ENCODE measurements at regions not wholly inside any gene's neighbourhood (a gene's known extent, or its start where the extent isn't known, plus 50 kb on each side); places are given as distances from the start of the nearest gene placed in this dataset.
A peak's percentile ranks its signal among the peaks of the same experiment; 100 is the strongest.

DNA sequence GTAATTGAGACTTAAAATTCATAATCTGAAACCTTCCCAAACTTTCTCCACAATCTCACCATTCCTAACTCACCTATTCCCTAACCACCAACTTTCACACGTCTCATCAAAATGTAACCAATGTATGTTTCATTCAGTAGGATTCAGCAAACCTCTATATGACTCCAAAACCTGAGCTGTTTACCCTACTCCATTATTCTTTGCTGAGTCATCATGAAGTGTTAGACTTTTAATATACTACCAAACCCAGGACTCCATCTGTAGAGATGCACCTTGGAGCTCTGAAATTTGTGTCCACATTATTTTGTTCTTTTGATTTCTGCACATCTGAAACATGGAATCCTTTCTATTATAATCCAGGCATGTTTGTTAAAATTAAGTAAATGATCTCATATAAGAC, 727.0 kb upstream of the PIK3C3 start:
- Histone ChIP-seq H3K9ac (replicated peaks in 1 of 4; ENCODE audit: extremely low read depth in 1 of 4, low read depth in 3 of 4, low read length in 3 of 4) (no peak overlapping the region), H3K4me1 (replicated peaks in 1 of 4; ENCODE audit: control insufficient read depth in 3 of 4, insufficient read depth in 4 of 4, low read length in 3 of 4) (no peaks in the 10 kb centered on the region), H4K8ac (ENCODE audit: extremely low read depth, insufficient read depth, low read length) (no peak overlapping the region), H2BK15ac (ENCODE audit: low read length) (no peak overlapping the region), H2BK12ac (ENCODE audit: low read depth, low read length) (no peak overlapping the region), H3K4ac (replicated peaks; ENCODE audit: insufficient read length, low read depth, low read length) (no peak overlapping the region), H2AFZ (ENCODE audit: low read length) (no peak overlapping the region), H3K79me1 (ENCODE audit: low read depth, low read length) (no peaks in the 10 kb centered on the region), H3K4me2 (ENCODE audit: insufficient read depth in 1 of 2, low read depth in 2 of 2, low read length in 2 of 2) (no peak overlapping the region), H2AK5ac (ENCODE audit: low read depth, low read length) (no peak overlapping the region), H3K27ac (ENCODE audit: low read depth, low read length) (no peak overlapping the region), H2BK20ac (ENCODE audit: low read length) (no peak overlapping the region), H3K56ac (replicated peaks; ENCODE audit: insufficient read length, low read depth, low read length) (no peak overlapping the region), H3K36me3 (ENCODE audit: control insufficient read depth in 2 of 4, insufficient read depth in 4 of 4, low read length in 3 of 4) (no peaks in the 10 kb centered on the region), H4K5ac (ENCODE audit: insufficient read length, low read depth, low read length) (no peak overlapping the region), H2BK120ac (replicated peaks; ENCODE audit: low read depth, low read length) (no peak overlapping the region), H4K91ac (replicated peaks; ENCODE audit: insufficient read length, low read length) (no peak overlapping the region), H3K9me3 (ENCODE audit: insufficient read depth in 2 of 2, low read depth in 1 of 2, low read length in 1 of 2) (no peaks in the 10 kb centered on the region), H3K14ac (ENCODE audit: insufficient read length) (no peak overlapping the region), H3K4me3 (ENCODE audit: extremely low read depth in 1 of 4, insufficient read depth in 2 of 4, low read depth in 3 of 4, low read length in 4 of 4) (no peak overlapping the region), H3K23ac (ENCODE audit: insufficient read length) (no peak overlapping the region), H2BK5ac (ENCODE audit: low read depth, low read length) (no peak overlapping the region), H3K18ac (ENCODE audit: extremely low read depth, low read length) (no peak overlapping the region), H4K20me1 (replicated peaks in 1 of 2; ENCODE audit: control insufficient read depth in 1 of 2, insufficient read depth in 2 of 2, low read length in 2 of 2) (no peaks in the 10 kb centered on the region), H3K79me2 (ENCODE audit: control insufficient read depth in 1 of 2, insufficient read depth in 2 of 2, low read length in 2 of 2) (no peaks in the 10 kb centered on the region), H3K23me2 (ENCODE audit: low read depth, low read length) (no peaks in the 10 kb centered on the region), H3K27me3 (replicated peaks in 1 of 4; ENCODE audit: control insufficient read depth in 3 of 4, extremely low read depth in 1 of 4, insufficient read depth in 3 of 4, low read length in 3 of 4) (no peaks in the 10 kb centered on the region)
- FAIRE-seq (no peak), DNase-seq (ENCODE audit: low read depth in 1 of 2, low spot score in 2 of 2) (no peak)
- CTCF ChIA-PET (ENCODE audit: partially characterized antibody), result no interaction called here
- POLR2A ChIA-PET (ENCODE audit: partially characterized antibody), result no interaction called here
- WGBS, 2 experiments (ENCODE audit: extremely low coverage in 1 of 2, insufficient coverage in 1 of 2, insufficient read length in 1 of 2, insufficient replicate concordance in 2 of 2, low coverage in 1 of 2, low lambda C conversion rate in 2 of 2, missing lambda C conversion rate in 1 of 2), result 89 to 100% methylated on average over 1 of the region's 1 CpG
- peak; percentile 33; the same call in 1 of the 2 replicates for TF ChIP-seq MAFK (IDR thresholded peaks at IDR 0.05; ENCODE audit: low read depth, low read length)
- TF ChIP-seq PHF8 (conservative IDR thresholded peaks at IDR 0.05; ENCODE audit: low read depth, low read length), result no peak
- TF ChIP-seq BACH1 (IDR thresholded peaks at IDR 0.05; ENCODE audit: low read length), result no peak
- TF ChIP-seq SP2 (IDR thresholded peaks at IDR 0.05; ENCODE audit: low read length), result no peak
- TF ChIP-seq YY1 (IDR thresholded peaks at IDR 0.05; ENCODE audit: low read depth, low read length), result no peak
- no peak for TF ChIP-seq USF2 (IDR thresholded peaks at IDR 0.05; ENCODE audit: low read length)
- TF ChIP-seq POLR2AphosphoS5 (IDR thresholded peaks at IDR 0.05; ENCODE audit: low read depth, low read length), result no peak

Measured in H1 (cell line).